ENCODE measurements at regions not wholly inside any gene's neighbourhood (a gene's known extent, or its start where the extent isn't known, plus 50 kb on each side); places are given as distances from the start of the nearest gene placed in this dataset.
A peak's percentile ranks its signal among the peaks of the same experiment; 100 is the strongest.

GRCh38 chr9:106305428-106306133 is 557.4 kb upstream of the ZNF462 start:
- no peak for DNase-seq (ENCODE audit: low read depth in 4 of 4, low spot score in 3 of 4)

GRCh38 chr9:106307670-106308069 is 555.3 kb upstream of the ZNF462 start:
- no peak for DNase-seq (ENCODE audit: low read depth in 4 of 4, low spot score in 3 of 4)

GRCh38 chr9:106309925-106310324 is 553.0 kb upstream of the ZNF462 start:
- DNase-seq (ENCODE audit: low read depth in 4 of 4, low spot score in 3 of 4) = no peak

GRCh38 chr9:106310782-106311181 is 552.2 kb upstream of the ZNF462 start:
- DNase-seq (ENCODE audit: low read depth in 4 of 4, low spot score in 3 of 4) = no peak

GRCh38 chr9:106312906-106313305 is 550.1 kb upstream of the ZNF462 start:
- DNase-seq (ENCODE audit: low read depth in 4 of 4, low spot score in 3 of 4) = no peak

GRCh38 chr9:106314476-106314875 is 548.5 kb upstream of the ZNF462 start:
- DNase-seq (ENCODE audit: low read depth in 4 of 4, low spot score in 3 of 4) = no peak

- no peak for DNase-seq (ENCODE audit: low read depth in 4 of 4, low spot score in 3 of 4)
Measured at GRCh38 chr9:106321394-106322180, 541.4 kb upstream of the ZNF462 start.

GRCh38 chr9:106322706-106323245 is 540.2 kb upstream of the ZNF462 start:
- DNase-seq (ENCODE audit: low read depth in 4 of 4, low spot score in 3 of 4) = no peak

GRCh38 chr9:106324053-106324585 is 538.8 kb upstream of the ZNF462 start:
- DNase-seq (ENCODE audit: low read depth in 4 of 4, low spot score in 3 of 4) = no peak

- DNase-seq (ENCODE audit: low read depth in 4 of 4, low spot score in 3 of 4) = peak in 1 of 4 donors; percentile 27
Measured at GRCh38 chr9:106324591-106325280, 538.2 kb upstream of the ZNF462 start.

GRCh38 chr9:106326493-106326892 is 536.5 kb upstream of the ZNF462 start:
- DNase-seq (ENCODE audit: low read depth in 4 of 4, low spot score in 3 of 4) = no peak

- no peak for DNase-seq (ENCODE audit: low read depth in 4 of 4, low spot score in 3 of 4)
Measured at GRCh38 chr9:106333481-106333880, 529.5 kb upstream of the ZNF462 start.

- no peak for DNase-seq (ENCODE audit: low read depth in 4 of 4, low spot score in 3 of 4)
Measured at GRCh38 chr9:106334081-106334480, 528.9 kb upstream of the ZNF462 start.

- DNase-seq (ENCODE audit: low read depth in 4 of 4, low spot score in 3 of 4) = no peak
Measured at GRCh38 chr9:106339882-106340281, 523.1 kb upstream of the ZNF462 start.

- no peak for DNase-seq (ENCODE audit: low read depth in 4 of 4, low spot score in 3 of 4)
Measured at GRCh38 chr9:106350777-106351176, 512.2 kb upstream of the ZNF462 start.

GRCh38 chr9:106356924-106357323 is 506.0 kb upstream of the ZNF462 start:
- no peak for DNase-seq (ENCODE audit: low read depth in 4 of 4, low spot score in 3 of 4)

GRCh38 chr9:106358331-106358730 is 504.6 kb upstream of the ZNF462 start:
- DNase-seq (ENCODE audit: low read depth in 4 of 4, low spot score in 3 of 4) = no peak

GRCh38 chr9:106376689-106377088 is 486.3 kb upstream of the ZNF462 start:
- DNase-seq (ENCODE audit: low read depth in 4 of 4, low spot score in 3 of 4) = no peak

GRCh38 chr9:106383072-106383471 is 479.9 kb upstream of the ZNF462 start:
- no peak for DNase-seq (ENCODE audit: low read depth in 4 of 4, low spot score in 3 of 4)

- no peak for DNase-seq (ENCODE audit: low read depth in 4 of 4, low spot score in 3 of 4)
Measured at GRCh38 chr9:106387965-106388364, 475.0 kb upstream of the ZNF462 start.

GRCh38 chr9:106393226-106393625 is 469.7 kb upstream of the ZNF462 start:
- DNase-seq (ENCODE audit: low read depth in 4 of 4, low spot score in 3 of 4) = no peak
